Hepatocyte (in vitro differentiated cells): ENCODE measurements at regions not wholly inside any gene's neighbourhood (a gene's known extent, or its start where the extent isn't known, plus 50 kb on each side); places are given as distances from the start of the nearest gene placed in this dataset.

ENCODE experiments used
- DNase-seq: peaks from one replicate; pipeline ENCODE4 v3.0.0-alpha.2; 2016; ENCODE audit warnings: low spot score
- H2AFZ ChIP-seq: fragments of 200-600 bp; sonication (generic); 2 replicates; pipeline ENCODE4 v1.6.0; 2016; ENCODE audit warnings: antibody characterized with exemption, mild to moderate bottlenecking
- H3K27ac ChIP-seq: fragments of 200-600 bp; sonication (generic); 2 replicates; pipeline ENCODE4 v1.5.1; 2016; ENCODE audit warnings: mild to moderate bottlenecking
- H3K27me3 ChIP-seq: fragments of 200-600 bp; sonication (generic); 2 replicates; pipeline ENCODE4 v1.6.1; 2016
- H3K36me3 ChIP-seq: fragments of 200-600 bp; sonication (generic); replicated peaks from 2 replicates; pipeline ENCODE4 v1.5.1; 2016; ENCODE audit warnings: low read depth; ENCODE audit not compliant: insufficient read depth
- H3K4me1 ChIP-seq: fragments of 200-600 bp; sonication (generic); 2 replicates; pipeline ENCODE4 v1.5.1; 2016; ENCODE audit warnings: mild to moderate bottlenecking, moderate library complexity; ENCODE audit not compliant: insufficient read depth
- H3K4me2 ChIP-seq: fragments of 200-600 bp; sonication (generic); 2 replicates; pipeline ENCODE4 v1.6.0; 2016
- H3K4me3 ChIP-seq: fragments of 200-600 bp; sonication (generic); 2 replicates; pipeline ENCODE4 v1.5.1; 2016; ENCODE audit warnings: mild to moderate bottlenecking
- H3K79me2 ChIP-seq: fragments of 200-600 bp; sonication (generic); 2 replicates; pipeline ENCODE4 v1.6.0; 2017; ENCODE audit warnings: mild to moderate bottlenecking
- H3K9me2 ChIP-seq: fragments of 200-600 bp; sonication (generic); replicated peaks from 2 replicates; pipeline ENCODE4 v1.6.0; 2017; ENCODE audit warnings: mild to moderate bottlenecking; ENCODE audit not compliant: insufficient read depth
- H3K9me3 ChIP-seq: fragments of 200-600 bp; sonication (generic); 2 replicates; pipeline ENCODE4 v1.5.1; 2016; ENCODE audit warnings: low read depth, mild to moderate bottlenecking
- H4K20me1 ChIP-seq: fragments of 200-600 bp; sonication (generic); 2 replicates; pipeline ENCODE4 v1.6.0; 2016; ENCODE audit warnings: mild to moderate bottlenecking; ENCODE audit not compliant: insufficient read depth, poor library complexity, severe bottlenecking
- CTCF ChIP-seq: fragments of 200-600 bp; sonication (generic); IDR thresholded peaks from 2 replicates; pipeline ENCODE4 v1.5.1; 2016; ENCODE audit warnings: antibody characterized with exemption, mild to moderate bottlenecking; ENCODE audit not compliant: poor library complexity
- EZH2 ChIP-seq: fragments of 200-600 bp; sonication (generic); IDR thresholded peaks from 2 replicates; pipeline ENCODE4 v1.6.1; 2016; ENCODE audit warnings: antibody characterized with exemption, mild to moderate bottlenecking, borderline replicate concordance
- EZH2phosphoT487 ChIP-seq: fragments of 200-600 bp; sonication (generic); IDR thresholded peaks from one replicate; pipeline ENCODE4 v1.6.1; 2018; ENCODE audit warnings: antibody characterized with exemption, mild to moderate bottlenecking, low read depth, moderate library complexity; ENCODE audit not compliant: unreplicated experiment, severe bottlenecking
- WGBS: methylation state at CpG from one replicate; pipeline ENCODE4 v1.1.6; 2016; ENCODE audit warnings: low lambda C conversion rate; ENCODE audit errors: missing lambda C conversion rate; 5-methylcytosine and 5-hydroxymethylcytosine counted together

DNA sequence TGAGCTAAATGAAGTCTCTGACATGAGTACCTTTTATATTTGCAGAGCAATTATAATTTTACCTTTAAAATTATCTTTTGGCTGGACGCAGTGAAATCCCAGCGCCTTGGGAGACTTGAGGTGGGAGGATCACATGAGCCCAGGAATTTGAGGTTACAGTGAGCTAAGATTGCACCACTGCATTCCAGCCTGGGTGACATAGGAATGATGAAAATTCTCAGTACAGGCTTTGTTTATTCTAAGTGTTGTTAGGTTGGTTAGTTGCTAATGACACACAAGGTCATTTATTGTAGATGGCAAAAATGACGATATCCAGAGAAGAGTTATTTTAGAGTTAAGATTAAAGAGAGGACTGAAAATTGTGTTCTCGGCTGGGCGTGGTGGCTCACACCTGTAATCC lies 87.6 kb downstream of the XRCC2 start:
- Histone ChIP-seq H3K9me2 (no peaks in the 10 kb centered on the region), H3K9me3 (no peaks in the 10 kb centered on the region), H2AFZ (no peak overlapping the region), H4K20me1 (no peaks in the 10 kb centered on the region), H3K4me1 (no peaks in the 10 kb centered on the region), H3K4me2 (no peak overlapping the region), H3K79me2 (no peaks in the 10 kb centered on the region), H3K36me3 (no peaks in the 10 kb centered on the region), H3K27ac (peak overlapping the region; percentile 66), H3K27me3 (no peaks in the 10 kb centered on the region), H3K4me3 (no peak overlapping the region)
- peak; percentile 49 for DNase-seq
- TF ChIP-seq CTCF = no peak
- TF ChIP-seq EZH2phosphoT487 = no peak
- no peak for TF ChIP-seq EZH2
- 76% methylated on average over 5 of the region's 5 CpGs for WGBS

GRCh38 chr7:152587366-152587765 lies 88.6 kb downstream of the XRCC2 start:
- 82% methylated on average over 1 of the region's 1 CpG for WGBS
- Histone ChIP-seq H3K27ac (peak overlapping the region; percentile 66), H3K4me2 (no peak overlapping the region), H3K4me1 (no peaks in the 10 kb centered on the region), H3K9me2 (no peaks in the 10 kb centered on the region), H2AFZ (no peak overlapping the region), H3K36me3 (no peaks in the 10 kb centered on the region), H3K27me3 (no peaks in the 10 kb centered on the region), H3K4me3 (no peak overlapping the region), H3K9me3 (no peaks in the 10 kb centered on the region), H4K20me1 (no peaks in the 10 kb centered on the region), H3K79me2 (no peaks in the 10 kb centered on the region)
- no peak for DNase-seq
- TF ChIP-seq EZH2 (no peak), EZH2phosphoT487 (no peak), CTCF (no peak)

- Histone ChIP-seq H3K79me2 (no peaks in the 10 kb centered on the region), H3K27me3 (no peaks in the 10 kb centered on the region), H3K27ac (no peak overlapping the region), H3K4me3 (no peak overlapping the region), H3K4me2 (no peak overlapping the region), H3K4me1 (no peaks in the 10 kb centered on the region), H2AFZ (no peak overlapping the region), H3K9me2 (no peaks in the 10 kb centered on the region), H4K20me1 (no peaks in the 10 kb centered on the region), H3K36me3 (no peaks in the 10 kb centered on the region), H3K9me3 (no peaks in the 10 kb centered on the region)
- 81% methylated on average over 3 of the region's 3 CpGs for whole genome bisulfite sequencing
- no peak for DNase-seq
- TF ChIP-seq EZH2 (no peak), EZH2phosphoT487 (no peak), CTCF (no peak)
Measured at GRCh38 chr7:152583006-152583405, 92.9 kb downstream of the XRCC2 start.

GRCh38 chr7:152579070-152579469 lies 96.9 kb downstream of the XRCC2 start:
- Histone ChIP-seq H3K9me2 (no peaks in the 10 kb centered on the region), H3K4me2 (no peak overlapping the region)
- 74% methylated on average over 10 of the region's 10 CpGs for WGBS

More at GRCh38 chr7:152579070-152579469, 96.9 kb downstream of the XRCC2 start:
- Histone ChIP-seq H3K9me3 (no peaks in the 10 kb centered on the region), H3K27ac (no peak overlapping the region), H3K4me3 (no peak overlapping the region), H3K79me2 (no peaks in the 10 kb centered on the region), H2AFZ (no peak overlapping the region), H3K27me3 (no peaks in the 10 kb centered on the region), H3K36me3 (no peaks in the 10 kb centered on the region), H4K20me1 (no peaks in the 10 kb centered on the region), H3K4me1 (peaks cover 10% of the 10 kb centered on the region)
- TF ChIP-seq EZH2phosphoT487 = no peak
- TF ChIP-seq EZH2 = no peak
- no peak for TF ChIP-seq CTCF
- no peak for DNase-seq
